ENCODE measurements at regions not wholly inside any gene's neighbourhood (a gene's known extent, or its start where the extent isn't known, plus 50 kb on each side); places are given as distances from the start of the nearest gene placed in this dataset.

- peaks cover 68% of the 10 kb centered on the region for H3K27me3 ChIP-seq (ENCODE audit: insufficient read depth, low read length)
- H3K9me3 ChIP-seq (ENCODE audit: low read depth, low read length), result no peaks in the 10 kb centered on the region
- H3K4me1 ChIP-seq (ENCODE audit: insufficient read depth, low read length), result peaks cover 18% of the 10 kb centered on the region
- no peak overlapping the region for H3K4me3 ChIP-seq (ENCODE audit: low read length)
Measured at GRCh38 chr2:45166229-45166890, 157.1 kb upstream of the SIX2 start.

- Histone ChIP-seq H3K4me3 (ENCODE audit: low read length) (no peak overlapping the region), H3K27me3 (ENCODE audit: insufficient read depth, low read length) (peaks cover 36% of the 10 kb centered on the region), H3K9me3 (ENCODE audit: low read depth, low read length) (no peaks in the 10 kb centered on the region), H3K4me1 (ENCODE audit: insufficient read depth, low read length) (no peaks in the 10 kb centered on the region)
Measured at GRCh38 chr2:45162711-45163110, 153.5 kb upstream of the SIX2 start.

DNA sequence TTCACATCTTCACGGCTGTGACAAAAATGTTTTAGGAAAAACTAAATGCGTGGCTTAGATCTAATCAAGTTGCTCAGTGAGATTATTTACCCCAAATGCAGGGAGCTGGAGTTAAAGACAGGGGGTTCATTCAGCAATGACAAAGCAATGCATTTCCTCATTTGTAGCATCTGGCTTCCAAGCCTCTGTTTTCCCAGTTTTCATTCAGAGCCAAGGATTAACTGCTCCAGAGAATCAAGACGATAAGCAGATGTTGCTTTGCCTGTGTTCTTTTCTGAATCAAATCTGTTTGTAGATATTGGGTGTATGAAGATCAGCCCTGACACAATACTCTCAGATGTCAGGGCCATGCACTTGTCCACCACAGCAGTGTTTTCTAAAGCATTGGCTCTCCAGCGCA is 147.4 kb upstream of the SIX2 start:
- no peak overlapping the region for H3K4me3 ChIP-seq (ENCODE audit: low read length)

DNA sequence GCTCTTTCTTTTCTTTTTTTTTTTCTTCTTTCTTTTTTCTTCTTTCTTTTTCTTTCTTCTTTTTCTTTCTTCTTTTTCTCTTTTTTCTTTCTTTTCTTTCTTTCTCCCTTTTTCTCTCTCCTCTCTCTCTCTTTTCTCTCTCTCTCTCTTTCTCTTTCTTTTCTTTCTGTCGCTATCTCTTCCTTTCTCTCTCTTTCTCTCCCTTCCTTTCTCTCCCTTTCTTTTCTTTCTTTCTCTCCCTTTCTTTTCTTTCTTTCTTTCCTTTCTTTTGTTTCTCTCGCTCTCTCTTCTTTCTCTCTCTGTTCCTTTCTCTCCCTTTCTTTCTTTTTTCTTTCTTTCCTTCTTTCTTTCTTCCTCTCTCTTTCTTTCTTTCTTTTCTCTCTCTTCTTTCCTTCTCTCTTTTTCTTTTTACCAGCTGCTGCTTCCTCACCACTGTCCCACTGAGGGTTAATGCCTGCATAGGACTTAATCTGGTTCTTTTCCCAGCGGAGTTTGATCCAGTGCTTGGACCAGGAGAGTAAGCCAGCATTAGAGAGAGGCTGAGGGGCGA is 145.4 kb upstream of the SIX2 start:
- Histone ChIP-seq H3K9me3 (ENCODE audit: low read depth, low read length) (no peaks in the 10 kb centered on the region), H3K27me3 (ENCODE audit: insufficient read depth, low read length) (no peaks in the 10 kb centered on the region), H3K4me3 (ENCODE audit: low read length) (no peak overlapping the region), H3K4me1 (ENCODE audit: insufficient read depth, low read length) (no peaks in the 10 kb centered on the region)

More for the DNA sequence above, 147.4 kb upstream of the SIX2 start:
- no peaks in the 10 kb centered on the region for H3K27me3 ChIP-seq (ENCODE audit: insufficient read depth, low read length)
- H3K9me3 ChIP-seq (ENCODE audit: low read depth, low read length), result no peaks in the 10 kb centered on the region
- no peaks in the 10 kb centered on the region for H3K4me1 ChIP-seq (ENCODE audit: insufficient read depth, low read length)

DNA sequence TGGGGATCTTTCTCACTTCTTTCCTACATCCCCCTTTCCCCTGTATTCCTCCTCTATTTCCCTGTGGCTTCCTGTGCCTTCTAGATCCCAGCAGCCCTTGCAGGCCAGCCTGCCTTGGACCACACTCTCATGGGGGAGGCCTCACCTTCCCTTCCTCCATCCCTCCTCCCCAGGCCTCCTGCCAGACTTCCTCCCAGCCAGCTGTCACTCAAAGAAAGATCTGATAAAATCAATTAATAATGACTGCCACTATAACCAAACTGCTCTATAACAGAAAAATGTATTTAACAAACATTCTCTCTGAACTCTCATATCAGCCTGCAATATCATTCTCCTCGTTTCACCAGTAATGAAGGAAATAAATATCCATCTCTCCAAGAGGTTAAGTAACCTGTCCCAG is 144.9 kb upstream of the SIX2 start:
- no peaks in the 10 kb centered on the region for H3K4me1 ChIP-seq (ENCODE audit: insufficient read depth, low read length)
- no peaks in the 10 kb centered on the region for H3K9me3 ChIP-seq (ENCODE audit: low read depth, low read length)
- no peaks in the 10 kb centered on the region for H3K27me3 ChIP-seq (ENCODE audit: insufficient read depth, low read length)
- no peak overlapping the region for H3K4me3 ChIP-seq (ENCODE audit: low read length)

DNA sequence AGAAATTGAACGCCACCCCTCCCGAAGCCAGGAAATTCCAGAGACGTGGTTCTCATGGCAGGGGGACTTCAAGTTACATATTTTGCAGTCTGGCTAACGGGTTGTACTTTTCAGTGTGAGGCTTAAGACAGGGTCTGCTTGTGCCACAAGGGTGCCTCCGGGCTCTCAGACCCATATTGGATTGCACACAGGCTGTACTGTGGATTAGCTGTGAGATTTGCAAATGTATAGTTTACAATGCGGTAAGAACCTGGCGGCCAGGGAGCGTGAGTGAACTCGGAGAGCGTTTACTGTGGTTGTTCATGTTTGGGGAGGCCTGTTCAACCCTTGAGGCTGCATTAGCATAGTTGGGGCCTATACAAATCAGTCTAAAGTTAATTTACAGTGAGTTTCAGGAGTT is 143.9 kb upstream of the SIX2 start:
- no peaks in the 10 kb centered on the region for H3K4me1 ChIP-seq (ENCODE audit: insufficient read depth, low read length)
- H3K4me3 ChIP-seq (ENCODE audit: low read length), result no peak overlapping the region
- no peaks in the 10 kb centered on the region for H3K27me3 ChIP-seq (ENCODE audit: insufficient read depth, low read length)
- H3K9me3 ChIP-seq (ENCODE audit: low read depth, low read length), result no peaks in the 10 kb centered on the region

- Histone ChIP-seq H3K4me1 (ENCODE audit: insufficient read depth, low read length) (no peaks in the 10 kb centered on the region), H3K27me3 (ENCODE audit: insufficient read depth, low read length) (no peaks in the 10 kb centered on the region), H3K9me3 (ENCODE audit: low read depth, low read length) (no peaks in the 10 kb centered on the region), H3K4me3 (ENCODE audit: low read length) (no peak overlapping the region)
Measured at GRCh38 chr2:45152691-45153090, 143.4 kb upstream of the SIX2 start.

- Histone ChIP-seq H3K4me3 (ENCODE audit: low read length) (no peak overlapping the region), H3K4me1 (ENCODE audit: insufficient read depth, low read length) (no peaks in the 10 kb centered on the region), H3K27me3 (ENCODE audit: insufficient read depth, low read length) (peaks cover 27% of the 10 kb centered on the region), H3K9me3 (ENCODE audit: low read depth, low read length) (no peaks in the 10 kb centered on the region)
Measured at GRCh38 chr2:45145073-45145899, 136.0 kb upstream of the SIX2 start.

GRCh38 chr2:45141883-45142866 is 132.9 kb upstream of the SIX2 start:
- peaks cover 29% of the 10 kb centered on the region for H3K27me3 ChIP-seq (ENCODE audit: insufficient read depth, low read length)
- H3K4me3 ChIP-seq (ENCODE audit: low read length), result no peak overlapping the region
- H3K9me3 ChIP-seq (ENCODE audit: low read depth, low read length), result no peaks in the 10 kb centered on the region
- no peaks in the 10 kb centered on the region for H3K4me1 ChIP-seq (ENCODE audit: insufficient read depth, low read length)

GRCh38 chr2:45140675-45141074 is 131.4 kb upstream of the SIX2 start:
- Histone ChIP-seq H3K9me3 (ENCODE audit: low read depth, low read length) (no peaks in the 10 kb centered on the region), H3K4me1 (ENCODE audit: insufficient read depth, low read length) (no peaks in the 10 kb centered on the region), H3K27me3 (ENCODE audit: insufficient read depth, low read length) (peaks cover 23% of the 10 kb centered on the region), H3K4me3 (ENCODE audit: low read length) (no peak overlapping the region)

- Histone ChIP-seq H3K27me3 (ENCODE audit: insufficient read depth, low read length) (peaks cover 13% of the 10 kb centered on the region), H3K9me3 (ENCODE audit: low read depth, low read length) (no peaks in the 10 kb centered on the region), H3K4me1 (ENCODE audit: insufficient read depth, low read length) (peaks cover 14% of the 10 kb centered on the region), H3K4me3 (ENCODE audit: low read length) (no peak overlapping the region)
Measured at GRCh38 chr2:45138904-45139303, 129.7 kb upstream of the SIX2 start.

DNA sequence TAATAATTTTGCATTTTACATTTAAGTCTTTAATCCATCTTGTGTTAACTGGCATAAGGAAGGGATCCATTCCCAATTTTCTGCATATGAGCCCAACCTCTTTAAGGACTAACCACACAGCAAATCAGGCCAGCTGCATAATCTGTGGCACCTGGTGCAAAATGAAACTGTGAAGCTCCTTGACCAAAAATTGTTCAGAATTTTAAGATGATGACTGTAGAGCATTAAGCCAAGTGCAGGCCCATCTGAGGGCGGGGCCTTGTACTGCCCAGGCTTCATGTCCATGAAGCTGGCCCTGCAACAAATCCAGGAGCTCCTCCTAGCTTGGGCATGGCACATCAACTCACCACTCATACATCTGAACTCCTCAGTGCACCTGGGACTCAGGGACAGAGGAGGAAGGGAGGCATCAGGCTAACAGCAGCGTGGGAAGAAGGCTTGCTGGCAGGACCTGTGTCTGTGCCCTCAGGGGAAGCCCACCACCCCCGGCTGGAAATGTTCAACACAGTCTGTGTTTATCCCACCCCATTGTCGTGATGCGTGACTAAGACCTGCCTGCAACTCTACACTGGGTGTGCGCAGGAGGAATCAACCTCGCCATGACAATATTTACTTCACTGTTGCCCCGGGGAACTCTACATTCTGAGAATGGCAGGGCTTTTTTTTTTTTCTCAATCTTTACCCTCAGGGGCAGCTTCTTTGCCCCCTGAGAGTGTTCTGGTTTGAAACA is 128.9 kb upstream of the SIX2 start:
- Histone ChIP-seq H3K27me3 (ENCODE audit: insufficient read depth, low read length) (peaks cover 8% of the 10 kb centered on the region), H3K9me3 (ENCODE audit: low read depth, low read length) (no peaks in the 10 kb centered on the region), H3K4me1 (ENCODE audit: insufficient read depth, low read length) (peaks cover 17% of the 10 kb centered on the region), H3K4me3 (ENCODE audit: low read length) (no peak overlapping the region)

DNA sequence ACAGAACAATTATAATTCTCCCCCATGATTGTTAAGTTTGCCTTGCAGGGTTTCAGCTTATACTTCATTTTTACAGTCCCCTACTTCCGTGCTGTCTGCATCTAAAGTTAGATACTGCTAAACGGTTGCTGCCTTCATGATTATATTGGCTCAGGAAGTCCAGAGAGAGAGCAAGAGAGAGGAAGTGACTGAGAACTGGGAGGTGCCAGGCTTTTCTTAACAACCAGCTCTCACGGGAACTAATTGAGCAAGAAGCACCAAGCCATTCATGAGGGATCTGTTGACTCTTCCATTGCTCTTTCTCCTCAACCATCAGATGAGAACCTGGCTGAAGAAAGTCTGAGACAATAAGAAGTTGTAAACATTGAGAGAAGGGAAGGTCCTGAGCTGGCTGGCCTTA is 125.5 kb upstream of the SIX2 start:
- peaks cover 44% of the 10 kb centered on the region for H3K4me1 ChIP-seq (ENCODE audit: insufficient read depth, low read length)
- no peak overlapping the region for H3K4me3 ChIP-seq (ENCODE audit: low read length)
- peaks cover 1% of the 10 kb centered on the region for H3K27me3 ChIP-seq (ENCODE audit: insufficient read depth, low read length)
- H3K9me3 ChIP-seq (ENCODE audit: low read depth, low read length), result no peaks in the 10 kb centered on the region

GRCh38 chr2:45134014-45134413 is 124.8 kb upstream of the SIX2 start:
- Histone ChIP-seq H3K27me3 (ENCODE audit: insufficient read depth, low read length) (no peaks in the 10 kb centered on the region), H3K9me3 (ENCODE audit: low read depth, low read length) (no peaks in the 10 kb centered on the region), H3K4me1 (ENCODE audit: insufficient read depth, low read length) (peaks cover 44% of the 10 kb centered on the region), H3K4me3 (ENCODE audit: low read length) (no peak overlapping the region)
